Esophagus squamous epithelium (tissue), 4 donors: ENCODE measurements at regions not wholly inside any gene's neighbourhood (a gene's known extent, or its start where the extent isn't known, plus 50 kb on each side); places are given as distances from the start of the nearest gene placed in this dataset.

Source experiments
- POLR2A ChIP-seq, 4 donors: fragments of 450-650 bp; IDR thresholded peaks; one replicate each; pipeline ENCODE4 v1.6.1; 2017; ENCODE audit warnings: antibody characterized with exemption in 4 of 4, mild to moderate bottlenecking in 4 of 4, moderate library complexity in 3 of 4
- TF ChIP-seq, protein P1 (sequence below), 6 experiments: fragments of 450-650 bp in 4 of 6; fragments of 200-600 bp in 2 of 6; sonication (generic) in 2 of 6; IDR thresholded peaks; one replicate each; pipeline ENCODE4 v1.5.1; 2016 to 2019; ENCODE audit warnings: antibody characterized with exemption in 6 of 6, mild to moderate bottlenecking in 4 of 6, moderate library complexity in 4 of 6

DNA sequence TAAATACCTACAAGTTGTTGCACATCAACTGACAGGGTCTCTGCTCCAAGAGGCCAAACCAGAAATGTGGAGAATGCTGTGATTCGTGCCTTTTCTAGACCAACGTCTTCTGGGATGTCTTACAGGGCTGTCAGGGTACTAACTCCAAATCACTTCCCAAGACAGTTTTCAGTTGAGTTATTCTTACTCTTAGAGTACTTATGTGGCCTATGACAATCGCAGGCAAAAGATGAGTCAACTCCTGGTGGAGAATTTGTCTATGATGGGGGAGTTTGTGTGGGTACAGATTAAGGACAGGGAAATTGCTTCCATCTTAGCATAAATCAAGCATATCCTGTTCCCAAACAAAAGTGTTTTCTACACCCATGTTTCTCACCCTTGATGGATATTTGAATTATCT lies 734.8 kb downstream of the TNS3 start:
- TF ChIP-seq POLR2A (IDR thresholded peaks at IDR 0.05) = no peak
- TF ChIP-seq, protein P1, sequence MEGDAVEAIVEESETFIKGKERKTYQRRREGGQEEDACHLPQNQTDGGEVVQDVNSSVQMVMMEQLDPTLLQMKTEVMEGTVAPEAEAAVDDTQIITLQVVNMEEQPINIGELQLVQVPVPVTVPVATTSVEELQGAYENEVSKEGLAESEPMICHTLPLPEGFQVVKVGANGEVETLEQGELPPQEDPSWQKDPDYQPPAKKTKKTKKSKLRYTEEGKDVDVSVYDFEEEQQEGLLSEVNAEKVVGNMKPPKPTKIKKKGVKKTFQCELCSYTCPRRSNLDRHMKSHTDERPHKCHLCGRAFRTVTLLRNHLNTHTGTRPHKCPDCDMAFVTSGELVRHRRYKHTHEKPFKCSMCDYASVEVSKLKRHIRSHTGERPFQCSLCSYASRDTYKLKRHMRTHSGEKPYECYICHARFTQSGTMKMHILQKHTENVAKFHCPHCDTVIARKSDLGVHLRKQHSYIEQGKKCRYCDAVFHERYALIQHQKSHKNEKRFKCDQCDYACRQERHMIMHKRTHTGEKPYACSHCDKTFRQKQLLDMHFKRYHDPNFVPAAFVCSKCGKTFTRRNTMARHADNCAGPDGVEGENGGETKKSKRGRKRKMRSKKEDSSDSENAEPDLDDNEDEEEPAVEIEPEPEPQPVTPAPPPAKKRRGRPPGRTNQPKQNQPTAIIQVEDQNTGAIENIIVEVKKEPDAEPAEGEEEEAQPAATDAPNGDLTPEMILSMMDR (IDR thresholded peaks at IDR 0.05) = no peak
